ENCODE measurements at regions not wholly inside any gene's neighbourhood (a gene's known extent, or its start where the extent isn't known, plus 50 kb on each side); places are given as distances from the start of the nearest gene placed in this dataset.
A peak's percentile ranks its signal among the peaks of the same experiment; 100 is the strongest.

GRCh38 chr2:207331674-207332073 lies 165.9 kb upstream of the KLF7 start:
- Mint-ChIP-seq H3K4me3 (no peak overlapping the region), H3K9me3 (no peaks in the 10 kb centered on the region), H3K36me3 (ENCODE audit: low read depth) (no peaks in the 10 kb centered on the region), H3K4me1 (peaks cover 30% of the 10 kb centered on the region), H3K27me3 (ENCODE audit: low read depth) (no peaks in the 10 kb centered on the region), H3K27ac (no peak overlapping the region)
- no peak for TF ChIP-seq CTCF (IDR thresholded peaks at IDR 0.05; ENCODE audit: unreplicated experiment in 3 of 3)

DNA sequence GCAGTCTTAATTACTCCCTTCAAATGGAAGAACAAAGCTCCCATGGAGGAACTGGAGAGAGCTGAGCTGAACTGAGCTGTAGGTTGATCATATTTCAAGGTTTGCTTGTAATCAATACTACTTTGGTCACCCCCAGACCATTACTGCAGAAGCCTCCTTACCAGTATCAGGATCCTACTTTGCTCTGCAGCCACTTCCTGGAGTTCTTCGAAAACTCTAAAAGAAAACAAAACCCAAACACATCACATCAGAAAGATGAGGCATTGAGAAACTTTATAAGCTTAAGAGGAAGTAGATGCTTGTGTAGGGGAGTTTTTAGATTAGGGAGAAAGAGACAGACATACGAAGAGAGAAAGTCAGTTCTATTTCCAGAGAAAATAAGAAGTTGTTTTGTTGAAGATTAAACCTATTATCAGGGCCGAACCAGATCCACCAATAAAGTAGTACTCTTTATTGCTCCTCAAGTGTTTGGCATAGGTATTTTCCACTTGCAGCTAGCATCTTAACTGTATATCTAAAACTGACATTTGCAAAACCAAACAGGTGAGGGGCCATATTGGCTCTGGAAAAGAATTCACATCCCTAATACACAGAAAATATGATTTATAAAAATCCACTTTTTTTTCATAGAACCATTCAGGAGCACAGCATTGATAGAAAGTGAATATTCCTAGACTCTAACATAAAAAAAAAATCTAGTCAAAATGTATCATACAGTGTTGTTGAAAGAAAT lies 166.9 kb upstream of the KLF7 start:
- Mint-ChIP-seq H3K36me3 (ENCODE audit: low read depth) (no peaks in the 10 kb centered on the region), H3K27ac (peak overlapping the region in 1 of 3 experiments; percentile 75), H3K9me3 (no peaks in the 10 kb centered on the region), H3K27me3 (ENCODE audit: low read depth) (no peaks in the 10 kb centered on the region), H3K4me3 (no peak overlapping the region), H3K4me1 (peaks cover 27% of the 10 kb centered on the region)
- no peak for TF ChIP-seq CTCF (IDR thresholded peaks at IDR 0.05; ENCODE audit: unreplicated experiment in 3 of 3)

DNA sequence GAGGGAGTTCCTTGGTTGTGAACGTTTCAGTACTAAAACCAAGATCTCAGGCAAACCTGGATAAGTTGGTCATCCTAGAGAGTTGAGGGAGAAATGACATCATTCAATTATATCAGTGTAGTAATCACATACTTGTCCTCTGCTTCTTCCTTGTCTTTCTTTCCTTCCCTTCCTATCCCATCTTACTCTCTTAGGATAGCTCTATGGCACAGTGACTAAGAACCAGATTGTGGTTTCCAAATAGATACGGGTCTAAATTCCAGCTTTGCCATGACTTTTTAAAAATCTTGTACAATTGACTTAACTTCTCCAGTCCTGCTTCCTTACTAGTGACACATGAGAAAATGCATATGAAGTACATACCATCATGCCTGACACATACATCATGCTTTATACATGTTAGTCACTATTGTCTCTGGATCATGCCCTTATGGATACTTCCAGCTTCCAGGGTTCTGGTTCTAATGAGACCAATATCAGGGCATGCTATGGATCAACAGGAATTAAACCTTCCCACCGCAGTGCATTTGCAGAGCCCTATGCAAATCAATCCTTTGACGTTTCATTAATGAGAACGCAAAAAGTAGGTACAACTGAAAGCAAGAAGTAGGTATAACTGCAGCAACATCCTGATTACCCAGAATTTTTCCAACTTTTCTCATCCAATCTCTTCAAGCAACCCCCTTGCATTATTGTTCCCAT lies 168.0 kb upstream of the KLF7 start:
- no peaks in the 10 kb centered on the region for H3K36me3 Mint-ChIP-seq (ENCODE audit: low read depth)
- no peaks in the 10 kb centered on the region for H3K9me3 Mint-ChIP-seq
- no peaks in the 10 kb centered on the region for H3K27me3 Mint-ChIP-seq (ENCODE audit: low read depth)
- H3K27ac Mint-ChIP-seq: peak overlapping the region; percentile 39 to 87 (median 81)
- peaks cover 27% of the 10 kb centered on the region for H3K4me1 Mint-ChIP-seq
- H3K4me3 Mint-ChIP-seq: peak overlapping the region in 1 of 3 experiments; percentile 60
- TF ChIP-seq CTCF (IDR thresholded peaks at IDR 0.05; ENCODE audit: unreplicated experiment in 3 of 3): no peak

- no peaks in the 10 kb centered on the region for H3K27me3 Mint-ChIP-seq (ENCODE audit: low read depth)
- H3K9me3 Mint-ChIP-seq: no peaks in the 10 kb centered on the region
- peak overlapping the region; percentile 29 to 60 (median 42) for H3K4me3 Mint-ChIP-seq
- TF ChIP-seq CTCF (IDR thresholded peaks at IDR 0.05; ENCODE audit: unreplicated experiment in 3 of 3): no peak
- no peaks in the 10 kb centered on the region for H3K36me3 Mint-ChIP-seq (ENCODE audit: low read depth)
- H3K27ac Mint-ChIP-seq: peak overlapping the region; percentile 39 to 87 (median 81)
- H3K4me1 Mint-ChIP-seq: peaks cover 25% of the 10 kb centered on the region
Observed at GRCh38 chr2:207334301-207334623, 168.5 kb upstream of the KLF7 start.

DNA sequence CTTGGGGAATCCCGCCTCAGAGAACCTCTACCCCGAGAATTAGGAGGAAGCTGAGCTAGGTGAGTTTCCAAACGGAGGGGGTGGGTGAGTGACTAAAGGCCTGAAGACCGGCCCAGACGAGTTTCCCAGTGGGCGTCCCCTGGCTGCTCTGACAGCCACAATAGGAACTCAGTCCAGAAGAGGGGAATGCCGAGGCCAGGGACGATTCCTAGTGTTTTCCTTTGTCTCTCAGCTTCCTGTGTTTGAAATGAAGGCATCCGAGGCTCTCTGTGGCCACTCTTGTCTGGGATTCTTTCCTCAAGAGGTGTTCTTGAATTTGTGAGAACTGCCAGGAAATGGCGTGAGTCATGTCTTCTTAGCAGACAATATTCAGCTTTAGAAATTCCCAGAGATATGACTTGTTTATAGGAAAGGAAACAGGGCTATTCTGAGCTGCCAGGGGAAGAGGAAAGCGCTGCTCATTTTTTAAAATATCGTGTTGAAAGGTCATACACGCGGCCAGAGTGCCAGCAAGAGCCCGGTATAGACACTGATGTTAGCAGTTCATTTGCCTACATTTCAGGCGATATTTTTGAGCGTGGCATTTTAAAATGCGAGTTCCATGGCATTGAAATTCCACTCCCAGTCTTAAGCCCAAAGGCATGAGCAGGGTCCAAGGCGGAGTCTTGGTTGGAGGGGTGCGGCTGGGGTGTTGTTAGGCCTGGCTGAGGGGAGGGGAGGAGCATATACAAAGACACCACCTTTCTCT lies 169.1 kb upstream of the KLF7 start:
- H3K27me3 Mint-ChIP-seq (ENCODE audit: low read depth): no peaks in the 10 kb centered on the region
- H3K36me3 Mint-ChIP-seq (ENCODE audit: low read depth): no peaks in the 10 kb centered on the region
- TF ChIP-seq CTCF (IDR thresholded peaks at IDR 0.05; ENCODE audit: unreplicated experiment in 3 of 3): no peak
- peaks cover 22% of the 10 kb centered on the region for H3K4me1 Mint-ChIP-seq
- peak overlapping the region; percentile 39 to 87 (median 81) for H3K27ac Mint-ChIP-seq
- peak overlapping the region; percentile 29 to 65 (median 42) for H3K4me3 Mint-ChIP-seq
- no peaks in the 10 kb centered on the region for H3K9me3 Mint-ChIP-seq
